ENCODE measurements at regions not wholly inside any gene's neighbourhood (a gene's known extent, or its start where the extent isn't known, plus 50 kb on each side); places are given as distances from the start of the nearest gene placed in this dataset.

GRCh38 chrX:95029571-95029970 is 1355.6 kb downstream of the FAM133A start:
- H3K27me3 ChIP-seq (ENCODE audit: control insufficient read depth, insufficient read depth) = no peaks in the 10 kb centered on the region
- H3K4me1 ChIP-seq (ENCODE audit: control insufficient read depth, insufficient read depth, low read length) = no peaks in the 10 kb centered on the region
- H3K9me3 ChIP-seq (ENCODE audit: control insufficient read depth, low read length) = no peaks in the 10 kb centered on the region
- no peak overlapping the region for H3K27ac ChIP-seq (ENCODE audit: low read length)
- ATAC-seq = no peak
- intact Hi-C loops (cut with DNase I) = no loop called here
- DNase-seq = no peak
- 50% methylated on average over 3 of the region's 3 CpGs for WGBS
- no peak overlapping the region for H3K4me3 ChIP-seq (ENCODE audit: low read length)

GRCh38 chrX:95040104-95040503 is 1366.1 kb downstream of the FAM133A start:
- no peak for ATAC-seq
- intact Hi-C loops (cut with DNase I) = no loop called here
- H3K27ac ChIP-seq (ENCODE audit: low read length) = no peak overlapping the region

DNA sequence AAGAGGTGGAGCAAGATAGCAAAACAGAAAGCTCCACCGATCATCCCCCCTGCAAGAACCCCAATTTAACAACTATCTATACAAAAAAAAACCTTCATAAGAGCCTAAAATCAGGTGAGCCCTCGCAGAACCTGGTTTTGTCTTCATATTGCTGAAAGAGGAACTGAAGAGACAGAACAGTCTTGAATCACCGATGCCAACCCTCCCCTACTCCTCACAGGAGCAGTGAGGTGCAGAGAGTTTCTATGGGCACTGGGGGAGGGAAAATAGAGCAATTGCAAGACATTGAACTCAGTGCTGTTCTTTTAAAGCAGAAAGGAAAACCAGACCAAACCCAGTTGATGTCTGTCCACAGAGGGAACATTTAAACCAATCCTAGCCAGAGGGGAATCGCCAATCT is 1370.3 kb downstream of the FAM133A start:
- Histone ChIP-seq H3K27ac (ENCODE audit: low read length) (no peak overlapping the region), H3K4me1 (ENCODE audit: control insufficient read depth, insufficient read depth, low read length) (no peaks in the 10 kb centered on the region), H3K9me3 (ENCODE audit: control insufficient read depth, low read length) (no peaks in the 10 kb centered on the region), H3K27me3 (ENCODE audit: control insufficient read depth, insufficient read depth) (no peaks in the 10 kb centered on the region), H3K4me3 (ENCODE audit: low read length) (no peak overlapping the region)
- 70% methylated on average over 4 of the region's 4 CpGs for WGBS
- DNase-seq (no peak), ATAC-seq (no peak)
- intact Hi-C loops (cut with DNase I) = no loop called here

More at GRCh38 chrX:95040104-95040503, 1366.1 kb downstream of the FAM133A start:
- WGBS = 53% methylated on average over 1 of the region's 1 CpG
- H3K4me3 ChIP-seq (ENCODE audit: low read length) = no peak overlapping the region
- H3K4me1 ChIP-seq (ENCODE audit: control insufficient read depth, insufficient read depth, low read length) = no peaks in the 10 kb centered on the region
- no peak for DNase-seq
- no peaks in the 10 kb centered on the region for H3K9me3 ChIP-seq (ENCODE audit: control insufficient read depth, low read length)
- no peaks in the 10 kb centered on the region for H3K27me3 ChIP-seq (ENCODE audit: control insufficient read depth, insufficient read depth)

DNA sequence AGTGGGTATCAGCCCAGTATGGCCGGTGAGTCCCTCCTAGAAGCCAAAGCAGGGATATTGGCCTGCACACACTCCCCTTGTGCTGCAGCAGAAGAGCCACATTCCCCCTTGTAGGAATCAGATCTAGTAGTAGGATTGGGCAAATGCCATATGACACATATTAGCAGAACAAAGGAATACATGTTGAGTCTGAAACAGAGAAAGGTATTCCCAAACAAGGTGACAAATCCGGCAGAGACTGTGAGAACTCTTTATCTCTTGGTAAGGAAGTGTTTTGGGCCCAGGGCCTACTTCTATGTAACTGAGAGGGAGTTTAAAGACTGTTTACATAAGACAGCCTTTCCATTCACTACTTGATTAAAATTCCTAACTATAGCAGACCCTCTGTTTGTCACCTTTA is 1382.0 kb downstream of the FAM133A start:
- 72% methylated on average over 2 of the region's 2 CpGs for WGBS
- ATAC-seq = no peak

GRCh38 chrX:95056901-95057300 is 1382.9 kb downstream of the FAM133A start:
- Histone ChIP-seq H3K4me1 (ENCODE audit: control insufficient read depth, insufficient read depth, low read length) (no peaks in the 10 kb centered on the region), H3K27ac (ENCODE audit: low read length) (no peak overlapping the region), H3K4me3 (ENCODE audit: low read length) (no peak overlapping the region), H3K9me3 (ENCODE audit: control insufficient read depth, low read length) (no peaks in the 10 kb centered on the region), H3K27me3 (ENCODE audit: control insufficient read depth, insufficient read depth) (no peaks in the 10 kb centered on the region)
- ATAC-seq (no peak), DNase-seq (no peak)
- WGBS = 57% methylated on average over 4 of the region's 4 CpGs
- intact Hi-C loops (cut with DNase I) = no loop called here

More for the DNA sequence above, 1382.0 kb downstream of the FAM133A start:
- DNase-seq = no peak
- H3K4me1 ChIP-seq (ENCODE audit: control insufficient read depth, insufficient read depth, low read length) = no peaks in the 10 kb centered on the region
- no peaks in the 10 kb centered on the region for H3K9me3 ChIP-seq (ENCODE audit: control insufficient read depth, low read length)
- no peak overlapping the region for H3K27ac ChIP-seq (ENCODE audit: low read length)
- intact Hi-C loops (cut with DNase I) = no loop called here
- H3K4me3 ChIP-seq (ENCODE audit: low read length) = no peak overlapping the region
- H3K27me3 ChIP-seq (ENCODE audit: control insufficient read depth, insufficient read depth) = no peaks in the 10 kb centered on the region

- H3K9me3 ChIP-seq (ENCODE audit: control insufficient read depth, low read length) = no peaks in the 10 kb centered on the region
- H3K4me3 ChIP-seq (ENCODE audit: low read length) = no peak overlapping the region
- no peak overlapping the region for H3K27ac ChIP-seq (ENCODE audit: low read length)
- ATAC-seq (no peak), DNase-seq (no peak)
- WGBS = 51% methylated on average over 2 of the region's 2 CpGs
- intact Hi-C loops (cut with DNase I) = no loop called here
- H3K27me3 ChIP-seq (ENCODE audit: control insufficient read depth, insufficient read depth) = no peaks in the 10 kb centered on the region
- no peaks in the 10 kb centered on the region for H3K4me1 ChIP-seq (ENCODE audit: control insufficient read depth, insufficient read depth, low read length)
These were observed 1383.3 kb downstream of the FAM133A start for GRCh38 chrX:95057341-95057740.

DNA sequence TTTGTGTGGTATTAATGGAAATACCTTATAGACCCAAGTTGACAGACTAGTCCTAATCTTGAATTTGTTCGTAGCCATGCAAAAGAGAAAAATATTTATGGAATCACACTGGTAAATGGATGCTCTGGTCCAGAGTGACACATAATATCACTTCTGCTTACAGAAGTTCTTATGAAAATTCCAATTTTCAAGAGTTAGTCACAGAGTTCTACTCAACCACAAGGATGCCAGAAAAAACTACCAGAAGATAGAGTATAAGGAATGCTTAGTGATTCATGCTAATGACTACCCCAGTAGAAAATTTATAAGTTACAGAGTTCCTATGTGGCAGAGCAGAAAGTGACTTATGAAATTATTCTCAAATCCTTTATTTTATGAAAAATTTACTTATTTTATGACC is 1384.8 kb downstream of the FAM133A start:
- 77% methylated on average over 1 of the region's 1 CpG for WGBS
- ATAC-seq = no peak

DNA sequence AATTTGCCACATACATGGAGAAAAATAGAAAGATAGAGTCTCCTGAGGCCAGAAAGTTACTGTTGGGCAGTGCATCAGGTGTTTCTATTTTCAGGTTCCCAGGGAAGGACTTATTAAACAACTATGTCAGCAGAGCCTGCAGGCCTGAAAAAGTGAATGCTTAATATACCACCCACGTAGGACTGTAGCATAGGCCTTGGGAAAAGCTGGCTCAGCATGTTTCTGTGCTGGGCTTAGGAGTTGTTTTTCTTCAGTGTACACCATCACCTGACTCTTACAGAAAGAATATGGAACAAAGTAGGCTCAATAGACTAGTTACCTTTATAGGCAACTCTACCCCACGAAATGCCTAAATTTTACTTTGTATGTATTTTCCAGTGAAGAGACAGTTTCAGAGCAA is 1385.9 kb downstream of the FAM133A start:
- intact Hi-C loops (cut with DNase I) = no loop called here
- 62% methylated on average over 2 of the region's 2 CpGs for WGBS
- H3K4me3 ChIP-seq (ENCODE audit: low read length) = no peak overlapping the region
- H3K9me3 ChIP-seq (ENCODE audit: control insufficient read depth, low read length) = no peaks in the 10 kb centered on the region
- H3K27me3 ChIP-seq (ENCODE audit: control insufficient read depth, insufficient read depth) = no peaks in the 10 kb centered on the region
- no peak for DNase-seq
- no peaks in the 10 kb centered on the region for H3K4me1 ChIP-seq (ENCODE audit: control insufficient read depth, insufficient read depth, low read length)
- H3K27ac ChIP-seq (ENCODE audit: low read length) = no peak overlapping the region
- ATAC-seq = no peak

More for the DNA sequence above, 1384.8 kb downstream of the FAM133A start:
- intact Hi-C loops (cut with DNase I) = no loop called here
- no peaks in the 10 kb centered on the region for H3K9me3 ChIP-seq (ENCODE audit: control insufficient read depth, low read length)
- H3K27me3 ChIP-seq (ENCODE audit: control insufficient read depth, insufficient read depth) = no peaks in the 10 kb centered on the region
- no peak for DNase-seq
- H3K4me3 ChIP-seq (ENCODE audit: low read length) = no peak overlapping the region
- no peak overlapping the region for H3K27ac ChIP-seq (ENCODE audit: low read length)
- no peaks in the 10 kb centered on the region for H3K4me1 ChIP-seq (ENCODE audit: control insufficient read depth, insufficient read depth, low read length)

- H3K27ac ChIP-seq (ENCODE audit: low read length) = no peak overlapping the region
- ATAC-seq (no peak), DNase-seq (no peak)
- H3K4me3 ChIP-seq (ENCODE audit: low read length) = no peak overlapping the region
- H3K4me1 ChIP-seq (ENCODE audit: control insufficient read depth, insufficient read depth, low read length) = no peaks in the 10 kb centered on the region
- no peaks in the 10 kb centered on the region for H3K9me3 ChIP-seq (ENCODE audit: control insufficient read depth, low read length)
- no peaks in the 10 kb centered on the region for H3K27me3 ChIP-seq (ENCODE audit: control insufficient read depth, insufficient read depth)
- intact Hi-C loops (cut with DNase I) = no loop called here
These were observed 1389.5 kb downstream of the FAM133A start for GRCh38 chrX:95063554-95063953.

DNA sequence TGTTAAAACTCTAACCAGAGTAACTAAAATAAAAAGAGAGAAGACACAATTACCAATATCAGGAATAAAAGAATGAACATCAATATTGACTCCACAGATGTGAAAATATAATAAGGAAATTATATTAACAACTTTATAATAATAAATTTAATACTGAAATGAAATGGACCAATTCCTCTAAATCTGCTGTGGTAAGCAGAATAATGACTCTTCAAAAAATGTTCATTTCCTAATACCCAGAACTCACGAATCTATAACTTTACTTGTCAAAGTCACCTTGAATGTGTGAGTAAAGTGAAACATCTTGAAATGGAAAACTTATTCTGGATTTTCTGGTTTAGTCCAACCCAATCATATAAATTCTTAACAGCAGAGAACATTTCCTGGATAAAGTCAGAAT is 1391.1 kb downstream of the FAM133A start:
- DNase-seq = no peak
- no peak for ATAC-seq
- no peak overlapping the region for H3K27ac ChIP-seq (ENCODE audit: low read length)
- intact Hi-C loops (cut with DNase I) = no loop called here
- WGBS = 56% methylated on average over 1 of the region's 1 CpG
- no peaks in the 10 kb centered on the region for H3K27me3 ChIP-seq (ENCODE audit: control insufficient read depth, insufficient read depth)
- H3K4me1 ChIP-seq (ENCODE audit: control insufficient read depth, insufficient read depth, low read length) = no peaks in the 10 kb centered on the region
- H3K9me3 ChIP-seq (ENCODE audit: control insufficient read depth, low read length) = no peaks in the 10 kb centered on the region
- no peak overlapping the region for H3K4me3 ChIP-seq (ENCODE audit: low read length)

DNA sequence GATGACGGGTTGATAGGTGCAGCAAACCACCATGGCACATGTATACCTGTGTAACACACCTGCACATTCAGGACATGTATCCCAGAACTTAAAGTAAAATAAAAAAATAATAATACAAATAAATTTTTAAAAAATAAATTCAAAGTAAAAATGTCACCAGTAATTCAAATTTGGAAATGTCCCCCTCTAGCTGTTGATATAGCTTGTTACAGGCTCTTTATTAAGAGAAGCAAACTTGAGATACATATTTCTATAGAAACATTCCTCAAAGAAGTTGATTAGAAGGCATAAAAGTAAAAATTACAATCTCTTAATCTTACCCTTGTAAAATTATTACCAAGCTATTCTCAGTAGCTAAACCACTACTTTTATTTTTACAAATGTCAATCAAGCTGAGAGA is 1397.0 kb downstream of the FAM133A start:
- Histone ChIP-seq H3K4me1 (ENCODE audit: control insufficient read depth, insufficient read depth, low read length) (no peaks in the 10 kb centered on the region), H3K27ac (ENCODE audit: low read length) (no peak overlapping the region), H3K4me3 (ENCODE audit: low read length) (no peak overlapping the region), H3K9me3 (ENCODE audit: control insufficient read depth, low read length) (no peaks in the 10 kb centered on the region), H3K27me3 (ENCODE audit: control insufficient read depth, insufficient read depth) (no peaks in the 10 kb centered on the region)
- WGBS = 97% methylated on average over 1 of the region's 1 CpG
- no peak for ATAC-seq
- no peak for DNase-seq
- intact Hi-C loops (cut with DNase I) = no loop called here

- ATAC-seq (no peak), DNase-seq (no peak)
- WGBS = 75% methylated on average over 5 of the region's 5 CpGs
- Histone ChIP-seq H3K4me1 (ENCODE audit: control insufficient read depth, insufficient read depth, low read length) (no peaks in the 10 kb centered on the region), H3K4me3 (ENCODE audit: low read length) (no peak overlapping the region), H3K27me3 (ENCODE audit: control insufficient read depth, insufficient read depth) (no peaks in the 10 kb centered on the region), H3K9me3 (ENCODE audit: control insufficient read depth, low read length) (no peaks in the 10 kb centered on the region), H3K27ac (ENCODE audit: low read length) (no peak overlapping the region)
- intact Hi-C loops (cut with DNase I) = no loop called here
These were observed 1397.6 kb downstream of the FAM133A start for GRCh38 chrX:95071621-95072020.

All from right cardiac atrium (tissue), 5 donors.